H9 (cell line): ENCODE measurements at regions not wholly inside any gene's neighbourhood (a gene's known extent, or its start where the extent isn't known, plus 50 kb on each side); places are given as distances from the start of the nearest gene placed in this dataset.

Source experiments
- DNase-seq: peaks from one replicate; pipeline ENCODE4 v3.0.0-alpha.2; 2017
- H2AFZ ChIP-seq: one replicate; pipeline ENCODE4 v1.6.1; 2013; ENCODE audit warnings: mild to moderate bottlenecking, low read length, control low read depth, moderate library complexity
- H2AK5ac ChIP-seq: 2 replicates; pipeline ENCODE4 v1.6.1; 2013; ENCODE audit warnings: low read length, control low read depth, mixed read lengths; ENCODE audit not compliant: insufficient read length
- H2BK120ac ChIP-seq: one replicate; pipeline ENCODE4 v1.6.1; 2013; ENCODE audit warnings: low read depth, mild to moderate bottlenecking, low read length, control low read depth, inconsistent platforms; ENCODE audit not compliant: poor library complexity, severe bottlenecking
- H2BK12ac ChIP-seq: 2 replicates; pipeline ENCODE4 v1.6.1; 2013; ENCODE audit warnings: low read length, control low read depth, mixed read lengths, low read depth; ENCODE audit not compliant: insufficient read length
- H2BK15ac ChIP-seq: 2 replicates; pipeline ENCODE4 v1.6.1; 2013; ENCODE audit warnings: low read depth, low read length, control low read depth
- H2BK20ac ChIP-seq: one replicate; pipeline ENCODE4 v1.6.1; 2013; ENCODE audit warnings: low read depth, mild to moderate bottlenecking, low read length, control low read depth, inconsistent platforms; ENCODE audit not compliant: poor library complexity, severe bottlenecking
- H2BK5ac ChIP-seq: 2 replicates; pipeline ENCODE4 v1.6.1; 2013; ENCODE audit warnings: low read length, control low read depth, mixed read lengths; ENCODE audit not compliant: insufficient read length
- H3K14ac ChIP-seq: 2 replicates; pipeline ENCODE4 v1.6.1; 2013; ENCODE audit warnings: low read length, control low read depth; ENCODE audit not compliant: insufficient read depth
- H3K18ac ChIP-seq: 2 replicates; pipeline ENCODE4 v1.6.1; 2013; ENCODE audit warnings: low read depth, mild to moderate bottlenecking, mixed read lengths, low read length, control low read depth; ENCODE audit not compliant: insufficient read length
- H3K23ac ChIP-seq: 2 replicates; pipeline ENCODE4 v1.6.1; 2013; ENCODE audit warnings: low read length, control low read depth, mixed read lengths, low read depth; ENCODE audit not compliant: insufficient read length
- H3K23me2 ChIP-seq: 2 replicates; pipeline ENCODE4 v1.6.1; 2013; ENCODE audit warnings: low read depth, mild to moderate bottlenecking, mixed read lengths, low read length, control low read depth; ENCODE audit not compliant: insufficient read length, poor library complexity, severe bottlenecking
- H3K27ac ChIP-seq: 2 replicates; pipeline ENCODE4 v1.5.1; 2013; ENCODE audit warnings: low read length, control low read depth, mixed read lengths, low read depth; ENCODE audit not compliant: insufficient read length
- H3K27me3 ChIP-seq: 2 replicates; pipeline ENCODE4 v1.6.1; 2013; ENCODE audit warnings: low read length, control low read depth, inconsistent platforms; ENCODE audit not compliant: insufficient read depth
- H3K4ac ChIP-seq: 2 replicates; pipeline ENCODE4 v1.6.1; 2013; ENCODE audit warnings: low read depth, mild to moderate bottlenecking, control low read depth, inconsistent platforms, low read length, moderate library complexity
- H3K4me1 ChIP-seq: 2 replicates; pipeline ENCODE4 v1.6.1; 2013; ENCODE audit warnings: low read length, control low read depth, inconsistent platforms; ENCODE audit not compliant: insufficient read depth
- H3K4me2 ChIP-seq: 2 replicates; pipeline ENCODE4 v1.6.1; 2013; ENCODE audit warnings: low read length, control low read depth, mixed read lengths; ENCODE audit not compliant: insufficient read length, insufficient read depth
- H3K56ac ChIP-seq: 2 replicates; pipeline ENCODE4 v1.6.1; 2013; ENCODE audit warnings: low read depth, mild to moderate bottlenecking, mixed read lengths, low read length, control low read depth; ENCODE audit not compliant: insufficient read length
- H3K79me1 ChIP-seq: 2 replicates; pipeline ENCODE4 v1.6.1; 2013; ENCODE audit warnings: low read depth, mild to moderate bottlenecking, moderate library complexity, low read length, control low read depth, inconsistent platforms; ENCODE audit not compliant: insufficient read depth, poor library complexity, severe bottlenecking
- H3K79me2 ChIP-seq: 2 replicates; pipeline ENCODE4 v1.6.1; 2013; ENCODE audit warnings: low read length, control low read depth, inconsistent platforms; ENCODE audit not compliant: insufficient read depth
- H3K9ac ChIP-seq: 2 replicates; pipeline ENCODE4 v1.6.1; 2013; ENCODE audit warnings: low read length, control low read depth, mixed read lengths; ENCODE audit not compliant: insufficient read length; ENCODE audit errors: extremely low read depth
- H3K9me3 ChIP-seq: one replicate; pipeline ENCODE4 v1.6.1; 2013; ENCODE audit warnings: low read depth, low read length, inconsistent platforms; ENCODE audit not compliant: control insufficient read depth
- H3T11ph ChIP-seq: one replicate; pipeline ENCODE4 v1.6.1; 2013; ENCODE audit warnings: mild to moderate bottlenecking, low read length, control low read depth, inconsistent platforms
- H4K20me1 ChIP-seq: one replicate; pipeline ENCODE4 v1.6.1; 2013; ENCODE audit not compliant: control insufficient read depth, insufficient read length, insufficient read depth
- H4K5ac ChIP-seq: 2 replicates; pipeline ENCODE4 v1.6.1; 2013; ENCODE audit warnings: low read depth, mild to moderate bottlenecking, mixed read lengths, low read length, control low read depth; ENCODE audit not compliant: insufficient read length
- H4K8ac ChIP-seq: replicated peaks from 2 replicates; pipeline ENCODE4 v1.6.1; 2013; ENCODE audit warnings: low read length, control low read depth, mixed read lengths, low read depth; ENCODE audit not compliant: insufficient read length
- H4K91ac ChIP-seq: 2 replicates; pipeline ENCODE4 v1.6.1; 2013; ENCODE audit warnings: low read depth, mild to moderate bottlenecking, moderate library complexity, mixed read lengths, low read length, control low read depth; ENCODE audit not compliant: insufficient read length
- H3K27ac Mint-ChIP-seq, 3 experiments: 2 replicates in 2 of 3; 3 replicates in 1 of 3; pipeline ENCODE4 v1.8.0; 2020 to 2021; ENCODE audit warnings: mixed read lengths in 3 of 3, mild to moderate bottlenecking in 1 of 3, moderate library complexity in 1 of 3
- H3K27me3 Mint-ChIP-seq: 2 replicates; pipeline ENCODE4 v1.8.0; 2021; ENCODE audit warnings: low read depth, mild to moderate bottlenecking, moderate library complexity, mixed read lengths
- H3K36me3 Mint-ChIP-seq, 3 experiments: 2 replicates in 2 of 3; 3 replicates in 1 of 3; pipeline ENCODE4 v1.8.0; 2020 to 2021; ENCODE audit warnings: low read depth in 3 of 3, mixed read lengths in 3 of 3; ENCODE audit not compliant: insufficient read depth in 1 of 3
- H3K4me1 Mint-ChIP-seq, 2 experiments: 2 replicates each; pipeline ENCODE4 v1.8.0; 2020; ENCODE audit warnings: mixed read lengths in 2 of 2
- H3K4me3 Mint-ChIP-seq, 2 experiments: 2 replicates in 1 of 2; 3 replicates in 1 of 2; pipeline ENCODE4 v1.8.0; 2020 to 2021; ENCODE audit warnings: mild to moderate bottlenecking in 2 of 2, mixed read lengths in 2 of 2, moderate library complexity in 1 of 2
- H3K9me3 Mint-ChIP-seq, 2 experiments: 2 replicates in 1 of 2; 3 replicates in 1 of 2; pipeline ENCODE4 v1.8.0; 2020; ENCODE audit warnings: mild to moderate bottlenecking in 2 of 2, mixed read lengths in 2 of 2, moderate library complexity in 1 of 2
- CTCF ChIP-seq: fragments of 200-600 bp; sonication (generic); conservative IDR thresholded peaks from 3 replicates; pipeline ENCODE4 v1.8.0; 2021; ENCODE audit warnings: antibody characterized with exemption, mild to moderate bottlenecking

- Mint-ChIP-seq H3K27ac (no peak overlapping the region), H3K27me3 (no peaks in the 10 kb centered on the region), H3K36me3 (peaks cover 9 to 31% (median 10%) of the 10 kb centered on the region in 3 experiments; a peak in 6 of 7 replicates), H3K4me1 (no peaks in the 10 kb centered on the region), H3K4me3 (no peak overlapping the region), H3K9me3 (peaks cover 22 to 23% of the 10 kb centered on the region in 2 experiments)
- Histone ChIP-seq H3K9me3 (no peaks in the 10 kb centered on the region), H3K27ac (no peak overlapping the region), H2BK120ac (no peak overlapping the region), H2BK5ac (no peak overlapping the region), H2AK5ac (no peak overlapping the region), H2AFZ (no peak overlapping the region), H4K5ac (no peak overlapping the region), H3K4me2 (no peak overlapping the region), H3K23ac (no peak overlapping the region), H2BK20ac (no peak overlapping the region), H4K8ac (no peak overlapping the region), H4K91ac (no peak overlapping the region), H2BK15ac (no peak overlapping the region), H3K14ac (no peak overlapping the region), H3K9ac (no peak overlapping the region), H3K27me3 (no peaks in the 10 kb centered on the region), H3K79me2 (no peaks in the 10 kb centered on the region), H2BK12ac (no peak overlapping the region), H3K4ac (no peak overlapping the region), H3T11ph (no peak overlapping the region), H3K79me1 (no peaks in the 10 kb centered on the region), H3K4me1 (no peaks in the 10 kb centered on the region), H3K56ac (no peak overlapping the region), H4K20me1 (no peaks in the 10 kb centered on the region), H3K18ac (no peak overlapping the region), H3K23me2 (no peaks in the 10 kb centered on the region)
- TF ChIP-seq CTCF: no peak
- no peak for DNase-seq
Measured at GRCh38 chr6:140130074-140130473, 755.6 kb upstream of the CITED2 start.
